ENCODE measurements at regions not wholly inside any gene's neighbourhood (a gene's known extent, or its start where the extent isn't known, plus 50 kb on each side); places are given as distances from the start of the nearest gene placed in this dataset.

DNA sequence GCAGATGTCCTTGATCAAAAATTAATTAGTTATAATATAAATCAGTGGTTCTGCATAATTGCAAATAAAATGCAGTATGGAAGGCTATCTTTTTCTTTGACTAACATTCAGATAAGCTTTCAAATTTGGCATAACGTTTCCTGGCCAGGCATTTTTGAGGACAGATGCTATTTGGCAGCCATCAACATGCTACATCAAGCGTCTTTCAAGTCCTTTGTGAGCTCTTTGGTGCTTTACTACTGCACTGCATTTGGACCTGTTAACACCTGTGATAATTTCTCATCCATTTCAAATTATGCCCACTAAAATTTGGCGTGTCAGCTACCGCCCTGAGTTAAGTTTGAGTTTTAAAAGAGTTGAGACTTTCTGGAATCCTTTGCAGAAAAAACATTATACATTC, 545.7 kb downstream of the STK39 start:
- TF ChIP-seq, protein P1, sequence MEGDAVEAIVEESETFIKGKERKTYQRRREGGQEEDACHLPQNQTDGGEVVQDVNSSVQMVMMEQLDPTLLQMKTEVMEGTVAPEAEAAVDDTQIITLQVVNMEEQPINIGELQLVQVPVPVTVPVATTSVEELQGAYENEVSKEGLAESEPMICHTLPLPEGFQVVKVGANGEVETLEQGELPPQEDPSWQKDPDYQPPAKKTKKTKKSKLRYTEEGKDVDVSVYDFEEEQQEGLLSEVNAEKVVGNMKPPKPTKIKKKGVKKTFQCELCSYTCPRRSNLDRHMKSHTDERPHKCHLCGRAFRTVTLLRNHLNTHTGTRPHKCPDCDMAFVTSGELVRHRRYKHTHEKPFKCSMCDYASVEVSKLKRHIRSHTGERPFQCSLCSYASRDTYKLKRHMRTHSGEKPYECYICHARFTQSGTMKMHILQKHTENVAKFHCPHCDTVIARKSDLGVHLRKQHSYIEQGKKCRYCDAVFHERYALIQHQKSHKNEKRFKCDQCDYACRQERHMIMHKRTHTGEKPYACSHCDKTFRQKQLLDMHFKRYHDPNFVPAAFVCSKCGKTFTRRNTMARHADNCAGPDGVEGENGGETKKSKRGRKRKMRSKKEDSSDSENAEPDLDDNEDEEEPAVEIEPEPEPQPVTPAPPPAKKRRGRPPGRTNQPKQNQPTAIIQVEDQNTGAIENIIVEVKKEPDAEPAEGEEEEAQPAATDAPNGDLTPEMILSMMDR (IDR thresholded peaks at IDR 0.05; ENCODE audit: low read length): no peak
- no peak for TF ChIP-seq EZH2 (optimal IDR thresholded peaks at IDR 0.05; ENCODE audit: low read depth, low read length)

All from MM.1S (cell line).